Colonic mucosa (tissue), 4 donors: ENCODE measurements at regions not wholly inside any gene's neighbourhood (a gene's known extent, or its start where the extent isn't known, plus 50 kb on each side); places are given as distances from the start of the nearest gene placed in this dataset.

Experiments used
- DNase-seq: peaks from one replicate; pipeline ENCODE4 v3.0.0-alpha.2; 2020
- H3K27ac ChIP-seq: fragments of 200-600 bp; one replicate; pipeline ENCODE4 v1.8.0; 2021
- H3K27me3 ChIP-seq: fragments of 200-600 bp; one replicate; pipeline ENCODE4 v1.8.0; 2021
- H3K36me3 ChIP-seq: fragments of 200-600 bp; one replicate; pipeline ENCODE4 v1.8.0; 2021
- H3K4me1 ChIP-seq: fragments of 200-600 bp; one replicate; pipeline ENCODE4 v1.8.0; 2021; ENCODE audit warnings: mild to moderate bottlenecking
- H3K4me3 ChIP-seq: fragments of 200-600 bp; one replicate; pipeline ENCODE4 v1.8.0; 2021
- H3K9ac ChIP-seq, 2 donors: one replicate each; pipeline ENCODE4 v1.7.0; 2013; ENCODE audit warnings: control low read depth in 2 of 2, low read depth in 2 of 2, low read length in 2 of 2
- H3K9me3 ChIP-seq: fragments of 200-600 bp; one replicate; pipeline ENCODE4 v1.8.0; 2021
- intact Hi-C: fragments of 100-400 bp; cut with DNase I; formaldehyde crosslinking; loops from one replicate; pipeline ENCODE4 v1.14.1; 2022
- TF ChIP-seq, protein P1 (sequence below): fragments of 200-600 bp; IDR thresholded peaks from one replicate; pipeline ENCODE4 v1.8.0; 2022; ENCODE audit warnings: antibody characterized with exemption, mild to moderate bottlenecking
- donor health status: healthy.
- donor health status: DM: no; HTN: no; CAD: no.
- donor health status: DM: no; HTN: no; CAD: no.

DNA sequence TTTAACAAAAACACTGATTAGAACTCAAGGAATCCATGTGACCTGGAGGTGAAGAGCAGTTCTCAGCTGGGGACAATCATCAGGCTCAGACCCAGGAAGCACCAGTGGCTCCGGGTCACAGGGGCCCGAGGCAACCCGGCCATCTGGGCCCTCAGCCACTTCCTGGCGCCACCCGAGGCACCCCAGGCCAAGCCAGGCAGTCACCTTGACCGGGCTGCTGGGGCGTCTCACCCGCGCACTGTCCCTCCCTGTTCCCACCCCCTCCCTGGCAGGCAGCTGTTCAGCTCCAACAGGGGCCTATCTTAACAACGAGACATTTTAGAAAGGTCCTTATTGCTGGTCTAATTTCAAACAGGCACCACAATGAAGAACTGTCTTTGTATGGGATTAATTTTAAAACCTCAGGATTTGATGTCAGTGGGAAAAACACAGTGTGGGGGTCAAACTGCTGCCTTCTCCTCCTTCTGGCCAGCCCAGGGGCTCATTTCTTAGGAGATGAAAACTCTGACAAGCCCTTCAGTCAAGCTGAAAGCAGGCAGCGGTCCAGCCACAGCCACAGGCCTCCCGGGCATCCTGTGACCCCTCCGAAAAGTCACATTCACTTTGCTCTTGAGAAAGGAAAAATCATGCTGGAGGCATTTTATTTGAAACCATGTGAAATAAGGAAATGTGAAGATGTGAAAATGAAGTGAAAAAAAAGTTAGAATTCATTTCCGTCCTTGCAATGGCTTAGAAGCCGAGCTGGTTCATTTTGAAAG is 83.3 kb downstream of the KCTD15 start:
- no peak overlapping the region for H3K27ac ChIP-seq
- intact Hi-C loops: no loop called here
- no peaks in the 10 kb centered on the region for H3K4me1 ChIP-seq
- H3K9me3 ChIP-seq: no peaks in the 10 kb centered on the region
- no peaks in the 10 kb centered on the region for H3K36me3 ChIP-seq
- no peaks in the 10 kb centered on the region for H3K27me3 ChIP-seq
- TF ChIP-seq, protein P1, sequence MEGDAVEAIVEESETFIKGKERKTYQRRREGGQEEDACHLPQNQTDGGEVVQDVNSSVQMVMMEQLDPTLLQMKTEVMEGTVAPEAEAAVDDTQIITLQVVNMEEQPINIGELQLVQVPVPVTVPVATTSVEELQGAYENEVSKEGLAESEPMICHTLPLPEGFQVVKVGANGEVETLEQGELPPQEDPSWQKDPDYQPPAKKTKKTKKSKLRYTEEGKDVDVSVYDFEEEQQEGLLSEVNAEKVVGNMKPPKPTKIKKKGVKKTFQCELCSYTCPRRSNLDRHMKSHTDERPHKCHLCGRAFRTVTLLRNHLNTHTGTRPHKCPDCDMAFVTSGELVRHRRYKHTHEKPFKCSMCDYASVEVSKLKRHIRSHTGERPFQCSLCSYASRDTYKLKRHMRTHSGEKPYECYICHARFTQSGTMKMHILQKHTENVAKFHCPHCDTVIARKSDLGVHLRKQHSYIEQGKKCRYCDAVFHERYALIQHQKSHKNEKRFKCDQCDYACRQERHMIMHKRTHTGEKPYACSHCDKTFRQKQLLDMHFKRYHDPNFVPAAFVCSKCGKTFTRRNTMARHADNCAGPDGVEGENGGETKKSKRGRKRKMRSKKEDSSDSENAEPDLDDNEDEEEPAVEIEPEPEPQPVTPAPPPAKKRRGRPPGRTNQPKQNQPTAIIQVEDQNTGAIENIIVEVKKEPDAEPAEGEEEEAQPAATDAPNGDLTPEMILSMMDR: no peak
- H3K9ac ChIP-seq: no peak overlapping the region
- no peak overlapping the region for H3K4me3 ChIP-seq
- no peak for DNase-seq

DNA sequence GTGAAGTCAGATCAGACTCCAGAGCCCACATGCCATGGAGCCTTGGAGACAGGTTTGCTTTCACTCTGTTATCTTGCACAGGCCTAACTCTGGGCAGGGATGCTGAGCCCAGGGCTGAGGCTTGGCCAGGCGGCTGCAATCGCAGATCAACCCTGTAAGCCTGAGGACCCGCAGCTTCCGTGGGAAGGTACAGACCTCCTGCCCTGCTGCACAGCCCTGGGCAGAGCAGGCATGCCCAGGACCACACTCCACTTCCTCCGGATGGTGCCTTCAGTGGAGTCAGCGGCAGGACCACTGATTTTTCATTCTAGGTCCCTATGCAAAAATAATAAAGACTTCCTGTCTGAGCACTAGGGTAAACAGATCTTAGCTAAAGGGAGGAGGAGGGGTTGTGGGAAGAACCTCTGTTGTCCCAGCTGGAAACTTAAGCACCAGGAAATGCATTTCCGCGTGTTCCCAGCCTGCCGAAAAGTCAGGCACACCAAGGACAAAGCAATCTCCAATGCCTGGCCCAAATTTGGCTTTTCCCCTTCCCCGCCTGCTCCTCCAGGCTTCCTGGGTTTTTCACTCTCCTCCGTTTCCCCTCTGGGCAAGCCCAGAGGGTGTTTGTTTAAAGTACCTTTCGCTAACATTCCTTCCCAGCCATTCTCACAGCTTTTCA is 87.3 kb downstream of the KCTD15 start:
- Histone ChIP-seq H3K9ac (no peak overlapping the region), H3K27ac (no peak overlapping the region), H3K4me3 (no peak overlapping the region)

GRCh38 chr19:33885236-33885635 is 88.6 kb downstream of the KCTD15 start:
- TF ChIP-seq, protein P1: no peak
- H3K9me3 ChIP-seq: no peaks in the 10 kb centered on the region
- no peak overlapping the region for H3K9ac ChIP-seq
- no peak overlapping the region for H3K4me3 ChIP-seq
- no peak overlapping the region for H3K27ac ChIP-seq
- H3K36me3 ChIP-seq: no peaks in the 10 kb centered on the region
- DNase-seq: no peak
- H3K27me3 ChIP-seq: no peaks in the 10 kb centered on the region
- intact Hi-C loops: no loop called here
- no peaks in the 10 kb centered on the region for H3K4me1 ChIP-seq

More for the DNA sequence above, 87.3 kb downstream of the KCTD15 start:
- Histone ChIP-seq H3K27me3 (no peaks in the 10 kb centered on the region), H3K9me3 (no peaks in the 10 kb centered on the region), H3K4me1 (no peaks in the 10 kb centered on the region), H3K36me3 (no peaks in the 10 kb centered on the region)
- TF ChIP-seq, protein P1: no peak
- intact Hi-C loops: no loop called here
- no peak for DNase-seq

DNA sequence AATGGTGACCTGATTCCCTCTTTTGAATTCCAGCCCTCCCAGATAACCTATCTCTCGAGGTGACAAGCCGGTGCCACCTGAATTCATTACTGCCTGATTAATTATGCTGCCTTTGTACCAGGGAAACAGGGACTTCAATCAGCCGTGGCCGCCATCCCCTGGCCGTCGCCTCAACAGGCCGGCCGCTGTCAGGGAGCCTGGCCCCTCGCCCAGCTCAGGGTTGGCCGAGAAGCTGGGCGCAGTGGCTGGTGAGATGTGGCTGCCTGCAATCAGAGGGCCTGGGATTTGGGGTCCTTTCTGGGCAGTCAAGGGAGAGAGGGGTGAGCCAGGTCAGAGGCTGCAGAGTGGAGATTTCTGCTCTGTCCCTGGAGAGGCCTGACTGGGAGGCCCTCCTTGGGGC is 91.2 kb downstream of the KCTD15 start:
- H3K27me3 ChIP-seq: no peaks in the 10 kb centered on the region
- intact Hi-C loops: no loop called here
- no peaks in the 10 kb centered on the region for H3K36me3 ChIP-seq
- no peaks in the 10 kb centered on the region for H3K9me3 ChIP-seq
- no peak overlapping the region for H3K27ac ChIP-seq
- H3K9ac ChIP-seq: no peak overlapping the region
- no peaks in the 10 kb centered on the region for H3K4me1 ChIP-seq
- no peak for DNase-seq
- no peak overlapping the region for H3K4me3 ChIP-seq
- TF ChIP-seq, protein P1: no peak

DNA sequence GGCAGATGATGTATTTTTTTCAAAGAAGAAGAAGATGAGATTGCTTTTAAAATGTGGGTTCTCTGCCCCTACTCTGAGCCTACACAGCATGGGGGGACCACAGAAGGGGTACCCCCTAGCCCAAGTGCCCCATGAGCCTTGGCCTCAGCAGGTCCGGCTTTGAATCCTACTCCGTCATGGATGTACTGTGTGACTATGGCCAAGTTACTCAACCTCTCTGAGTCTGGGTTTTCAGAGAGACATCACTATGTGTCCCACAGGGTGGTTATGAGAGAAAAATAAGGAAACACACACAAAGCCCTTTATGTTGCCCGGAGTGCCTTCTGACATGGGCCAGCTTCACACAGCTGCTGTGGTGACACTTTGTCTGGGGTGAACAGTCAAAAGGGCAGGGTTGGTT is 92.0 kb downstream of the KCTD15 start:
- H3K4me3 ChIP-seq: no peak overlapping the region
- no peak for DNase-seq
- intact Hi-C loops: no loop called here
- no peak overlapping the region for H3K9ac ChIP-seq
- H3K9me3 ChIP-seq: no peaks in the 10 kb centered on the region
- no peaks in the 10 kb centered on the region for H3K4me1 ChIP-seq
- H3K36me3 ChIP-seq: no peaks in the 10 kb centered on the region
- no peaks in the 10 kb centered on the region for H3K27me3 ChIP-seq
- TF ChIP-seq, protein P1: no peak
- no peak overlapping the region for H3K27ac ChIP-seq
